GM10248 (cell line): ENCODE measurements at regions not wholly inside any gene's neighbourhood (a gene's known extent, or its start where the extent isn't known, plus 50 kb on each side); places are given as distances from the start of the nearest gene placed in this dataset.
"Not testable (repeated sequence)": the region's sequence is repeated elsewhere in the genome, so short reads cannot be mapped to it uniquely, and the experiment has no call there.

Source experiments
- CTCF ChIA-PET: fragments of 300-600 bp; sonication (Branson Sonifier 250); formaldehyde crosslinking; extraction: SDS; loops from one replicate; lab custom pipeline; 2021; ENCODE audit warnings: antibody characterized with exemption; lab: Yijun Ruan, JAX
- POLR2A ChIA-PET: fragments of 350-650 bp; sonication (Branson Sonifier 250); formaldehyde crosslinking; extraction: SDS; loops from one replicate; lab custom pipeline; 2020; ENCODE audit warnings: antibody characterized with exemption; lab: Yijun Ruan, JAX
- DNase-seq: peaks from one replicate; pipeline ENCODE4 v3.0.0; 2012; ENCODE audit errors: extremely low spot score
- CTCF ChIP-seq: IDR thresholded peaks from 2 replicates; pipeline ENCODE4 v1.5.1; 2012; ENCODE audit warnings: mild to moderate bottlenecking, low read depth; ENCODE audit errors: extremely low read depth, missing control alignments, control extremely low read depth

GRCh38 chr2:78147466-78147865 lies 625.3 kb upstream of the LRRTM4 start:
- POLR2A ChIA-PET, result no interaction called here
- CTCF ChIA-PET, result interaction anchor here (1.4 kb wide), 1 partner anchor 27 kb away, joined by 3 read pairs; no protein-coding TSS in a partner anchor
- no peak for TF ChIP-seq CTCF
- DNase-seq, result no peak

- no peak for DNase-seq
- POLR2A ChIA-PET, result no interaction called here
- CTCF ChIA-PET, result interaction anchor here (1.7 kb wide), 1 partner anchor 10 kb away, joined by 3 read pairs; no protein-coding TSS in a partner anchor
- no peak for TF ChIP-seq CTCF
These were observed 632.4 kb upstream of the LRRTM4 start for GRCh38 chr2:78154586-78154985.

GRCh38 chr2:78162202-78162601 lies 640.0 kb upstream of the LRRTM4 start:
- no peak for DNase-seq
- ChIA-PET CTCF (no interaction called here), POLR2A (no interaction called here)
- no peak for TF ChIP-seq CTCF

GRCh38 chr2:78172157-78172556 lies 650.0 kb upstream of the LRRTM4 start:
- POLR2A ChIA-PET, CTCF ChIA-PET, DNase-seq: not testable (repeated sequence)

- DNase-seq, result no peak
- ChIA-PET CTCF (interaction anchor here (1.4 kb wide), 1 partner anchor 9 kb away, joined by 4 read pairs; no protein-coding TSS in a partner anchor), POLR2A (no interaction called here)
- TF ChIP-seq CTCF, result no peak
These were observed 653.5 kb upstream of the LRRTM4 start for GRCh38 chr2:78175645-78176044.

GRCh38 chr2:78201064-78201575 lies 678.9 kb upstream of the LRRTM4 start:
- TF ChIP-seq CTCF, result no peak
- ChIA-PET POLR2A (no interaction called here), CTCF (no interaction called here)
- no peak for DNase-seq

- DNase-seq, result no peak
- TF ChIP-seq CTCF, result no peak
- ChIA-PET CTCF (no interaction called here), POLR2A (no interaction called here)
These were observed 680.2 kb upstream of the LRRTM4 start for GRCh38 chr2:78202366-78202765.
